Activated naive CD4-positive, alpha-beta T cell (primary cell): ENCODE measurements at regions not wholly inside any gene's neighbourhood (a gene's known extent, or its start where the extent isn't known, plus 50 kb on each side); places are given as distances from the start of the nearest gene placed in this dataset.

Experiments
- DNase-seq, 4 experiments: peaks; one replicate each; lab custom pipeline; 2025; lab: John Stamatoyannopoulos, UW

DNA sequence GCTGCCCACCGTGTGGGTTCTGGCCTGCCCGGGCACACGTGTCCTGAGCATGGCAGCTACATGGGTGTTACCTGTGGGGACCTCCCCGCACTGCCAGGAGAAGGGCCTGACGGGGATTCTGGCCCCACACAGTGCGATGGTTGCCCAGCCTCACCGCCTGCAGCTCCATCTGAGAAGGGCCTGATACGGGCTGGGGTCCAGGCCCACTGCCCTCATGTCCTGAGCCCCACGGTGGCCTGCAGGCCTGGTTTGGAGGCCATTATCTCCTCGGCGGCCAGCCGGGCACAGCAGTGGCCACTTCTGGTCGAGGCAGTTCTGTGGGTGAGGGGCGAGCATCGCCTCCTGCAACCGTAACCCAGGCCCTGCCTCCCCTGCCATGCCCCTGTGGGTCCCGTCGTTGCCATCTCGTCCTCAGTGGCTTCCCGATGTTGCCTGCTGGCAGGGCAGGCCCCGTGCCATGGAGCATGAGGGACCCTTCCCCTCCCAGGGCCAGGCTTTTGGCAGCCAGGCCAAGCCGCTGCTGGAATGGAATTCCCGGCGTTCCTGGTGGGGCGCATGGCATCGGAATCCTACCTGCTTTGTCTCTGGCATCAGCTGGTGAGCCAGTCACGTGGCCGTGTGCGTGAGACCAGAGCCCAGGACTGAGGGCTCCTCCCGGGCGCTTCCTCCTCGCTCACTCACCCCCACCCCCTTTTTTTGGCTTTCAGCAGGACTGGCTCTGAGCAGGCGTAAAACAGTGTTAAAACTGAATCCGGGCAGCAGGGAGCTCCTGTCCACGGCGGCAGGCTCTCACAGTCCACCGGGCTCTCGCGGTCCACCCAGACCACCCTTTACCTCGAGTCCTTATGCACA is 71.9 kb upstream of the PPARA start:
- no peak for DNase-seq

DNA sequence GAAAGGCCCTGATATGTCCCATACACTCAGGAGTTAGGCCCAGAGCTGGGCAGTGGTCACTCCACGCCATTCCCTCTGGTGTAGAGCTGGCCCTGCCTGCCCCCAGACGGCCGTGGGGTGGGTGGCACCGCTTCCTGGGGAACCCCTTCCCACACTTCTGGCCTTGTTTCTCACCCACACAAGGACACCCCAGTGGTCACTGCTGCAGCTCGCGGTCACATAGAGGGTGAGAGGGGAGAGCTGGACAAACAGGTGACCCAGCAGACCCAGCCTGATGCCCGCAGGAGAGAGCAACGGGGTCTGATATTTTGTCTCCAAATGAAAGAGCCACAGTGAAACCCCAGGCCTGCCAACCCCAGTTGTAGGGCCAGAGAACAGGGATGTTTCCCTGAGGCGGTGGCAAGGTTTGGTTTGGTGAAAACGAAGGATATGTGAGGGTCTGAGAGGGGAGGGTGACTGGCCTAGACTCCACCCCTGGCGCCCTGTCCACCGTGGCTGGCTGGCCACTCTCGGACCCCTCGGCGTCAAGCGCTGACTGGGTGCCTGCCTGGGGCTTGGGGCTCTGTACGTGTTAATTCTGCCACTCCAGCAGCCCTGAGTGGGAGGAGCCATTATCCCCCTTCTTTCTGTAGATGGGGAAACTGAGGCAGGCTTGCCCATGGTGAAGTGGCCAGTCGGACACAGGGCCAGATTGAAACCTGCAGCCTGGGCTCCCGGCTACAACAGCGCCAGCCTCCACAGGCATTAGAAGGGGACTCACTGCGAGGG is 71.0 kb upstream of the PPARA start:
- DNase-seq: no peak

DNA sequence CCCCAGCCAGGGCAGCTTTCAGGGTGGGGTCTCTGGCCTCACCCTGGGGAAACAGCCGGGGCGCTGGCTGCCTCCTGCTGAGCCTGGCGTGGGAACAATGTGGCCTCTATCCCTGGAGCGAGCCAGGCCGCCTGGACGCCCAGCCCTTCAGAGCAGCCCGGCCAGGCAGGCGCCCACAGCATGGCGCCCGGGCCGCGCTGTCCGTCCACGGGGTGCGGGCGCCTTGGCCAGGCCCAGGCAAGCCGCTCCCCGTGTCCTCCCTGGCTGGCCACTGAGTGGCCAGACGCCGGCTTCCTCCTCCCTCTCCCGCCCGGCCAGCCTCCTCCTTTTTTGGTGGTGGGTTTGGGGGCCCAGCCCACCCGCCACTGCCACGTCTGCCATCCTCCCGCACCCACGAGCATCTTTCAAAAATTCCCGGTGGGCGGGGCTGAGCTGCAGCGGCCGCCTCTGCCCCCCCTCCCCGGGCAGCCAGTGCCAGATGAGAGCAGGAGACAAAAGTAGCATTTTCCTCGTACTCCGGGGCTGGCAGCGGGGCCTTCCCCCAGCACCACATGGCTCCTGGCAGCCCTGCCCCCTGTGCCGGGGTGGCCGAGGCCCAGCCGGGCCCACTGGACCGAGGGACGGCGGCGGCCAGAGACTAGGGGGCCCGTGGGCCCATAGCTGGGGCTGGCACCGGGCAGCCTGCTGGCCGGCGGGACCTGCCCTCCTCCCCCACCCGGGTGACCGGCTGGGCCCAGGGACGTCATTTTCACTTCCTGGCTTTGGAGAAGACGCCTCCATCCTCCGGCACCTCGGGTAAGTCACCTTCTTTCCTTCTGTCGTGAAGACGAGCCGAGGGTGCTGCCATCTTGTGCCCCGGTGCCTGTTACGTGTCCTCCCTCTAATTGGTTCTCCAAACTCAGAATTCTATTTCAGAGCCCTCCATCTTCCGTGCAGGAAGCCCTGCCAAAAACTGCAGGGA is 70.2 kb upstream of the PPARA start:
- DNase-seq: no peak

DNA sequence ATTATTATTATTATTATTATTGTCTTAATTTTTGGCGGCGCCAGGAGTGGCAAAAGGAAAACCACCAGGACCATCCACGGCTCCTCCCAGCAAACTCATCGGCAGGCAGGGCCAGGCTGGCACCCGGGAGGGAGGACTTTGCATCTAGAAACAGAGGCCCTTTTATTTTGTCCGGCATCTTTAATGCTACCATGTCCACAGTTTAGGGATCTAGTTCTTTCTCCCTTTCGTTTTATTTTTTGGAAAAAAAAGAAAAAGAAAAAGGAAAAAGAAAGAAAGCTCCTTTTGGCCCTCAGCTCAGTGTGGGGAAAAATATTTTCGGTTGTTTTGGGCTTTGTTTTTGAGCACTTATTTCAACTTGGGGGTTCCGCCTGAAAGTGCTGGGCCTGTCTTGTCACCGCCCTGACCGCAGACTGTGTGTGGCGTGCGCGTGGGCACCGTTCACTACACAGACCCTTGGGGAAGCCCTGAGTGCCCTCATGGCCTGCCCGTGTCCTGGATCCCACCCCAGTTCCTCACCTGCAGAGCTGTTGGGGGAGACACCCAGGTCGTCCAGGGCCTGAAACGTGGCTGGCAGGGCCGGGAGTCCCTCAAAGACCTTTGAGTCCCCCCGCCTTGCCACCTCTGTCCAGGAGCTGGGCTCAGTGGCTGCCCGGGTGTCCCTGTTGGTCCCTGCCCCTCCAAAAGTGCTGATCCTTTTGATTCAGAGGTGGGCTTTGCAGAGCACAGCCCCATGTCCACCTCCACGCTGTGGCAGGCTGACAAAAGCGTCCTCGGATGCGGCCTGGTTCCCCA is 69.1 kb upstream of the PPARA start:
- DNase-seq: no peak

DNA sequence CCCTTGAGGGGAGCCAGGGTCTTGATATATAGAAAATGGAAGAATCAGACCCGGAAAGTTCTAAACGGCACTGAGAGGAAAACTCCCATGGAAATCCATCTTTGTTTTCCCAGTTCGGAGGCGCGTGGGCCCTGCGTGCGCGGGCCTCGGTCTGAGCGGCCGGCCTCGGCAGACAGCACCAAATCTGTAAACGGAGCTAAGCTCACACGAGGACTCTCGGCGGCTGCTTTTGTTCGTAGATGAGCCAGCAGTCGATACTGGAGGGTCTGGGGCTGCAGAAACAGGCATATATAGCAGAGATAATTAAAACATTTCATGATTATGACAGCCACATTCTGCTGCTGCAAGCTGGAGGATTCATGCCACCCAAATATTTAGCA is 68.5 kb upstream of the PPARA start:
- DNase-seq: no peak

DNA sequence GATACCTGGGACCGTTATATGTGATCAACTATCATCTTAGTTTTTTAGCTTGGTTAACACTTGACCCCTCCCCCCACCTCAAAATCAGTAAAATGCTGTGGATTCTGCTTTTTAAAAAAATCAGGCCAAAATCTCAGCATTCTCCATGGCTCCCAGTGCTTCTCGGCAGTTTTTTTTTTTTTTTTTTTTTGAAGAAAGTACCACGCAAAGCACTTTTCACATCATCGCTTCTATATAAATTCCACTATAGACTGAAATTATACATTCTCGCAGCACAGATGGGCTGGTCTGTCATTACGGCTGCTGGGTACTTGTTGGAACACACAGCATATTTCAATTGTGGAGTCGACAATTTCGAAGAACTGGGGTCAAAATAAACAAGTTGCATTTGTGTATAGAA is 67.7 kb upstream of the PPARA start:
- no peak for DNase-seq

DNA sequence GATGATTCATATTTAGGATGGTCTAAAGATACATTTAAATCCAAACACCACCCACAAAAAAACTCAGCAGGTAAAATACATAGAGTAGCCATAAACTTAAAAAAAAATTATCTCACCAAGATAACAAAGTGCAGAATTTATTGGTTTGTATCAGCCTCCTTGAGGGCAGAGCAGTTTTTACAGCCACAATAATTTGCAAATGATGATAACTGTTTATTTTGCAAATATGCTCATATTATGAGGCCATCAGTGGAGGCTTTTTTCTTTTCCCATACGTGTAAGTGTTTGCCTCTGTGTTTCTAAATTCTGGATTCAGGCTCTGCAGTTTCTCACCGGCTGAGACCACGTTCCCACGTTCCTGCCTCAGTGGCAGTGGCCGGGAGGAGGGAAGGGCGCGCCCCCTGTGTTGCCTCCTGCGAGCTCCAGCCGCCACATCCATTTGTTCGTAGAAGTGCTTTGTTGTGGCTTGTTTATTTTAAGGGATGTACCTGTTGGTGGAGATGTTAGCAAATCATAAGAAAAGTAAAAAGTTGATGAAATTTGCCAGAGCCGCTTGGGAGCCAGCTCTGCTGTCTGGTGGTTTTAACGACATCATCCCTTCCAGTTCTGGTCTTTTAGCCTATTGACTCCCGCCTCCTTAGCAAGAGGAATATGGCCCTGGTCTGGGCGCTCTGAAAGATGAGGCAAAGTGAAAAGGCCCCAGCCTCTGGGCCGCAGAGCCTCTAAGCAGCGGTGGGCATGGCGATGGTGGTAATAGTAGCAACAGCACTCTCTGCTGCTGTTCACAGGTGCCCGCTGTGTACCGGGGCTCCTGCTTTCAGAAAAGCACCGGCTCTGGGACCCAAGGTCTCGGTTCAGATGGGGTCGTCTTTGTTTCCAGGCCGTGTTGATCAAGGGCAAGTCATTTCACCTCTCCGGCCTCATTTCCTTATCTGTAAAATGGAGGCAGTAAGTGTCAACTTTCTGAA is 66.7 kb upstream of the PPARA start:
- DNase-seq: no peak

DNA sequence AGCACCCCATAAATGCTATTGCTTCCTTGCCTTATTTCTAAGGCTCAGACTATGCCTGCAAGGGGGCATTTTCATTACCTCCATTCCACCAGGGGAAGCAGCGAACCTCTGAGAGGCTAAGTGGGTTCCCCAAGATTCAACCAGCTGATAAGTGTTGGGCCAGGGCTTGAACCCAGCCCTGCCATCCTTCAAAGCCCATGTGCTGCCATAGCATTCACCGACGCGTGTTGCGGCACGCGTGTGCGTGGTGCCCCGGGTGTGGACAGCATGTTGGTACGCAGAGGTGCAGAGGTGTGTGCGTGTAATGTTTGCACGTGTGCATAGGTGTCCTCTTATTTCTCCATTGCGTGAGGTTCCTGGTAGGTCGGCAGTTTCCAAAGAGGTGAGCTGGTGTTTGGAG is 66.0 kb upstream of the PPARA start:
- no peak for DNase-seq

DNA sequence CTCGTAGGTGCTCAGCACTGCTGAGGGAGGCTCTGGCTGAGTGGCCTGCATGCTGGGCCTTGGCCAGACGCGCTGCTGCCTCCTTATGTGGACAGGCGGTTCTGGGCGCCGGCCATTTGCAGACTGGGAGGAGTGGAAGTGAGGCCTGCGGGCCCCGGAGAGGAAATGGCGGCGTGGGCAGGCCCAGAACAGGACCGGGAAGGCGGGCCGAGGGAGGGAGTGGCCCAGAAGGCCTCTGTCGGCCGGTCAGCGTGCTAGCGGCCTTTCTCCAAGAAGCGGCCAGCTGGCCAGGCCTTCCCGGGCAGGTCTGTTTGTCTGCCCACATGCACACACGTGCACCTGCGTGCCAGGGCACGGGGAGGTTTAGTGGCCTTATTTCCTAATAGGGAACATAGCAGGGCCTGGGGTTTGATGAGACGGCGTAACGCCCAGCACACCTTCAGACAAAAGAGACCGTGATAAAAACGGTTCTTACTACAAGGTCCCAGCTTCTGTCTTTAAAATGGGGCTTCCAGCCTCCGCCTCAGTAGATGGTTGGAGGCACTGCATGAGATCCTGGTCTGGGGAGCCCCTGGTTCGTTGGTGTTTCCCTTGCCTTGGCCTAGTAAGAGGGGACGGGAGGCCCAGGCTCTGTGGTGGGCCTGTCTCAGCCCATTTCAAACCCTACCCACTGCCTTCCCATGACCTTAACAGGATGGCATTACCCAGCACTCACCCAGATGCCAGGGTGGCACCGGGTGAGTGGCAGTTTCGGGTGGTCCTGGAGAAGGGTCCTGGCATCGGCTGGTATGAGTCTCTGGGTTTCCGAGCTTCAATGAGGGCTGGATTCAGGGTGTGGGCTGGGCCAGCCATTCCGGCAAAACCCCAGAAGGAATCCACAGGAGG is 65.1 kb upstream of the PPARA start:
- no peak for DNase-seq

DNA sequence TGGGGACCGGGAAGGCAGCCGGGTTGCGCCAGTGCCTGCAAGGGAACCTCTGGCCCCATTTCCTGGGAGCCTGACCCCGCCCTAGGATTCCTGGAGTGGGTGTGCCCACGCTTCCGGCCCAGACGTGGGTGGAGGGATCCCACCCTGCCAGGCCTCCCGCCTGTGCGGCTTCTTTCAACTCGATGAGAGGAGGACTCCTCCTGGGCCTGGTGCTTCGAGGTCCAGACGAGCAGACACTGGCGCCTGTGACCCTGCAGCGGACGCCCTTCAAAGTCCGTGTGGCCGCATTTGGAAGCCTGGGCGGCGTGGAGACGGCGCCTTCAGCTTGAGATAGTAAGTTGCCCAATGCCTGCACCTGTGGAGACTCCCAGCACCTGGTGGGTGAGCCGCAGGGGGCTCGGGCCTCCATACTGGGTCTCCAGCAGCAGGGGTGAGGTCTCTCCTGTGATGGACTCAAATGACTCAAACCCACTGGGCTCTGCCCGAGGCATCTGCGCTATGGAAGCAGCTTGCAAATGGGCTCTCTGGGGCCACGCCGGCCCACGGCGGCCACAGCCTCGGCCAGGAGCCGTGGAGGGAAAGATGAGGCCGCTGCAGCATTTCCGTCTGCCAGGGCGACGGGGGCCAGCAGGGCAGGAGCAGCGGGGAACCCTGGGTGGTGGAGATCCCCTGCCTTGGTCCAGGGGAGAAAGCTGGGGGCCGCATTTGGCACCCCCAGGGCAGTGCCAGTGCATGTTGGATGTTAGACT is 64.3 kb upstream of the PPARA start:
- no peak for DNase-seq

DNA sequence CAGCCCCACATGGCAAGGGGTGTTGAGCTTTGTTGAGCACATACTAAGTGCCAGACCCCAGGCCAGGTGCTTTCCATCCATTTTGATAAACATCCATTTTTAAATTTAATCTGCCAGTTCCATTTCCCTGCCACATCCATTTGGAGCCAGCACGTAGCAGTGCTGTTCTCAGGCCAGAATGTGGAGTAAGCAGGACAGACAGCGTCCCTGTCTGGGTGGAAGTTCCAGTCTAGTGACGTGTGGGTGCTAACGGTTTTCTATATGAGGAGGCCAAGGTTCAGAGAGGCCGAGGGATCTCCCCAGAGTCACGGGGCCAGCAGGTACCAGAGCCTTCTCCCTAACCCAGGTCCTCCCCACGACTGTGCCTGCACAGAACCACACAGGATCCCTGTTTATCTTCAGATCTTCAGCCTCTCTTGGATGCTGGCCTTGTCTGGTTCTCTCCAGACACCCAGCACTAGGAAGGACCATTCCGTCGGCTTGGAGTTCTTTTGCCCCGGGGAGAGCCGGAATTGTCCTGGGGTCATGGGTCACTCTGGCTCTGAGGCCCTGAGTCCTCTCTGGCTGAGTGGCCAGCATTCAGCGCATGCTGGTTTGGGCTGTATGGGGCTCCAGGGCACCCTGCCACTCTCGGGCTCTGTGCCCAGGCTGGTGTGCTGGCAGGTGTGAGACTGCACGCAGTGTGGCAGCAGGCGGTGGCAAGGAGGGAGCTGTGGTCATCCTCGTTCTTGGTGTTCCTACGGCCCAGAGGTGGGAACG is 63.6 kb upstream of the PPARA start:
- no peak for DNase-seq

DNA sequence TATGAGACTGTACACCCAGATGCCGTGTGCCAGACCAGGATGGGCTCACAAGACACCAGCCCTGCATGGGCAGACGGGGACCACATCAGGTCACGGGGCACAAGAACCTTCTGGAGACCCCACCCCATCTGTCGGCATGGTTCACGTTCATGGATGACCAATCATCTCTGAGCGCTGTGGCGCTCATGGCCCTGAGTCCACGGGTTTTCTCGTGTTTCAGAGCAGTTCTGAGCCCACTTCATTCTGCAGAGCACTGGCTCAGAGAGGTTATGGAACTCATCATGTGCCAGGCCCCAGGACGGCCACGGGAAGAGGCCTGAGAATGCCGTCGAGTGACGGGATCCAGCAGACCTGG is 63.0 kb upstream of the PPARA start:
- no peak for DNase-seq

DNA sequence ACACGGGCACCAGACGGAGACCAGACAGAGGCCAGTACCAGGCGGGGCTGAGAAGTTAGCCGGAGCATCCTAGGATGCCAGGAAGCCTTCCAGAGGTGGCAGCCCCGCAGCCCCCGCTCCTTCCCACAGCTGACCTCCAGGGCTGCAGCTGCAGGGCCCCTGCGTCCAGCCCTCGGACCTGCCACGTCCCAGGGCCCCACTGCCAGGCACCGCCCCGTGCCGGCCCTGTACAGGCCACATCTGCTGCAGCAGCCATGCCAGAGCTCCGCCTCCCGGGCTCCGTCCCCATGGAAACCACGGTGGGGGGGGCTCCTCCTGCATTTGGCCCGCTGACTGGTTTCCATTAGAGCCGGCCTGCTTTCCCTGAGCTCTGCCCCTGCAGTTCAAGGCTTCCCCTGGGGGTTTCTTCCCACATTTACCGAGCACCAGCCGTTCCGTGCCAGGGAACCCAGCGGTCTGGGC is 62.5 kb upstream of the PPARA start:
- no peak for DNase-seq

DNA sequence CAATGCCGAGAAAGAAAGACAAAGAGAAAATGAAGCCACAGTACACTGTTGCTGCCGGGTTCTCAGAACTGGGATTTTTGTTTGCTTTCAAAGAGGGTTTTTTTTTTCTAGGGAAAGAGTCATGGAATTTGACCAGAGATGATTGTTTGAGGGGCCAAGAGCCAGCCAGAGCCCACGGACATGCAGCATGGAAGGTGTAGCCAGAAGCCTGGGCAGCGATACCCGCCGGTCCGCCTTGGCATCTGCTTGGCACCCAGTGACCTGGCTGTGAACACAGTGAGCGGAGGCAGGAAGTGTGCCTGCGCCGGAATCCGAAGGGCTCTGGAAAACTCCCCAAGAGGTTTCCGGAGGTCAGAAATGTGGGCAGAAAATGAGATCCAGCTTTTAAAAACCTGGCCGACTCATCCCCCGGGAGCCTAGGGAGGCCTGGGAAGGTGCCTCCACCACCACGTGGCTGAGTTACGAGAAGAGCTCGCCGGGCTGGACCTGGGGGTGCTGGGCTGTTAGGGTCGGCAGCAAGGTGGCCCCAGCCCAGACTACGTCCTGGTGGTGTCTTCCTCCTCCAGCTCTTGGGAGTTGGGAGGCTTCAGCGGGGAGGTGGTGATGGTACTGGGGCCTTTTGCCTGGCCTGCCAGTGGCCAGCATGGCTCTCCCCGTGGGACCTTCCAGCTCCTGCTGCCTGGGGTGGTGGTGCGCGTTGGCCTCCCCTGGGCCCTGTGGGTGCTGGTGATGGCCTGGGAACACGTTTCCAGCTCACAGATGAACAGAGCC is 61.6 kb upstream of the PPARA start:
- DNase-seq: no peak

DNA sequence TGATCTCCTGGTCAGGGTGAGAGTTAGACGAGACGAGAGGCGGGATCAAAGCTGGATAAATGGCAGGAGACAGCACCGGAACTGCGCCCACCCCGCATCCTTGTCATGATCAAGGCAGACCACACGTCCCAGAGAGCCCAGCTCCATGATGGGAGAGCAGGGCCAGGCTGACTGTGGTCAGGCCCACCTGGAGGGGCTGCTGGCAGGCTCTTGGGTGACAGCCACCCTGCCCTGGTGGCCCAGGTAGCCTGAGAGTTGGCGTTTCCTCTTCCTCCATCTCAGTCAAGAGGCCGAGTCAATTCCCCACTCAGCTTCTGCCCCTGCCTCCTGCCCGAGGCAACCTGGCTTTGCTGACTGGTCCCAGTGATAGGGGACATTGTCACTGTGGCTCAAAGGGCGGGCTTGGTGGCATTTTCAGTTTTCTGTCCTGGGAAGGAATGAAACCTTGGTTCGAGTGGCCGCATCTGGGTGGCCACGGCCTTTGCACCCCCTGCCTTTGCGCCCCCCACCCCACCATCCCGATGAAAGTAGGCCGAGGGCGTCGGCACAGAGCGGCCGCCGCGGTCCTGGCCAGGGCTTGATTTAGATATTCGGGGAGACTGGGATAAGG is 60.8 kb upstream of the PPARA start:
- no peak for DNase-seq

DNA sequence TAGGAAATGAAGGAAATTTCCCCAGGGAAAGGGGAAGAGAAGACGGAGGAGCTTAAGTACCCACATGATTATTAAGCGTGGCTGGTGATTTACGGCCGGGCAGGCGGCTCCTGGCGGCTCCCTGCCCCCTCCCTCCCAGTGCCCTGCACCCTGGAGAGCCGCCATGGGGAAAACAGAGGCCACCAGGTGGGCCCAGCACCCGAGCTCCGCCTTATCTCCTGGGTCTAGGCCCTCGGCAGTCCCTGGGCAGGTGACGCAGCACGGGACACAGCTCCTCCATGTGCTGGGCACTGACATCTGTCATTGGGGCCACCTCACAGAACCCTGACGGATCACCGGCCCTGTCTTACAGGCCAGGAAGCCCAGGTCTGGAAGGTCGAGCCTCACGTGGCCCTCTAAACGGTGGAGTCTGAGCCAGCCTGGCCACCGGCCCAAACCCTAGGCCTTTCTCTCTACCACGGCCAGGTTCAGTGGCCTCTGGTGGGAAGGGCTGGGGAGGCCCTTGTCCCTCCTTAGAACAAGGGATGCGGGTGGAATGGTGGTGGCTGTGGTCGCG is 60.2 kb upstream of the PPARA start:
- DNase-seq: no peak
